ENCODE measurements at regions not wholly inside any gene's neighbourhood (a gene's known extent, or its start where the extent isn't known, plus 50 kb on each side); places are given as distances from the start of the nearest gene placed in this dataset.
"Not testable (repeated sequence)": the region's sequence is repeated elsewhere in the genome, so short reads cannot be mapped to it uniquely, and the experiment has no call there.

DNA sequence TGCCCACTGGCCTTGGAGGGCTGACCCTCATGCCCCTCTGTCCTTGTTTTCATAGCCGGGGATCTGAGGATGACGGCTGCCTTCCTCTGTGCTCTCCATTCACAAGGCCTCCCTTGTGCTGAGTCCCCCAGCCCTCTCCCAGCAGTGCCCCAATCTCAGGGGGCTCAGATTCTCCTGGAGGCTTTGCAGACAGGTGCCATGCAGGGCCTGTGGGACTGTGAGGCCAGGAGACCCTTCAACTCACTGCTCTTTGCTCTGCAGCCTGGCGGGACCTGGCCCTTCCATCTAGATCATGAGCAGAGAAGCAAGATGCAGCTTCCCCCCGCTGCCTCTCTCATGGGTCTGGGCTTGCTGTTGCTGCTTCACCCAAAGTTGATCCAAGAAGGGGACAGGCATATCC is 356.0 kb downstream of the BCL11B start:
- ATAC-seq (no peak), DNase-seq (no peak)
- H3K27me3 ChIP-seq (ENCODE audit: insufficient read depth in 3 of 3, low read length in 2 of 3), result peaks cover 0 to 4% (median 0%) of the 10 kb centered on the region in 3 donors
- H3K27ac ChIP-seq, result no peak overlapping the region
- TF ChIP-seq, protein P1, sequence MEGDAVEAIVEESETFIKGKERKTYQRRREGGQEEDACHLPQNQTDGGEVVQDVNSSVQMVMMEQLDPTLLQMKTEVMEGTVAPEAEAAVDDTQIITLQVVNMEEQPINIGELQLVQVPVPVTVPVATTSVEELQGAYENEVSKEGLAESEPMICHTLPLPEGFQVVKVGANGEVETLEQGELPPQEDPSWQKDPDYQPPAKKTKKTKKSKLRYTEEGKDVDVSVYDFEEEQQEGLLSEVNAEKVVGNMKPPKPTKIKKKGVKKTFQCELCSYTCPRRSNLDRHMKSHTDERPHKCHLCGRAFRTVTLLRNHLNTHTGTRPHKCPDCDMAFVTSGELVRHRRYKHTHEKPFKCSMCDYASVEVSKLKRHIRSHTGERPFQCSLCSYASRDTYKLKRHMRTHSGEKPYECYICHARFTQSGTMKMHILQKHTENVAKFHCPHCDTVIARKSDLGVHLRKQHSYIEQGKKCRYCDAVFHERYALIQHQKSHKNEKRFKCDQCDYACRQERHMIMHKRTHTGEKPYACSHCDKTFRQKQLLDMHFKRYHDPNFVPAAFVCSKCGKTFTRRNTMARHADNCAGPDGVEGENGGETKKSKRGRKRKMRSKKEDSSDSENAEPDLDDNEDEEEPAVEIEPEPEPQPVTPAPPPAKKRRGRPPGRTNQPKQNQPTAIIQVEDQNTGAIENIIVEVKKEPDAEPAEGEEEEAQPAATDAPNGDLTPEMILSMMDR (IDR thresholded peaks at IDR 0.05), result no peak
- intact Hi-C loops (cut with DNase I), result no loop called here
- no peaks in the 10 kb centered on the region for H3K4me1 ChIP-seq
- no peak overlapping the region for H3K4me3 ChIP-seq
- no peaks in the 10 kb centered on the region for H3K36me3 ChIP-seq (ENCODE audit: insufficient read depth in 1 of 2, low read depth in 1 of 2)
- 63 to 77% (median 70%) methylated on average over 4 of the region's 4 CpGs for WGBS, 3 donors
- no peaks in the 10 kb centered on the region for H3K9me3 ChIP-seq

DNA sequence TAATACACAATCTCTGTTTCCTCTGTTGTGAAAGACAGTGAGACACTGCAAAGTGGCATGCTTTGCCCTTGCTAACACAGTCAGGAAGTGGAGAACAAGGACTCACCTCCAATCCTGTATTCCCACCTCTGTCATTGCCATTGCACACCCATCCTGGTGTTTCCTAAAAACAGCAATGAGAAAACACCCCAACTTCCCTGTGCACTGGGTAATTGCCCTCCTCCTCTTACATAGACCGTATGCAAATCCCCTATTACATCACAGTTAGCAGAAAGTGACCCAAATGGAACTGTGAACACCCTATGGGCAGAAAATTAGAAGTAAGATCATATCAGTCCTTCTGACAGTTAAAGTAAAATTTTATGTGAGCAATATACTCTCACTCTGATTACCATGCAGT is 355.5 kb downstream of the BCL11B start:
- Histone ChIP-seq H3K27ac (no peak overlapping the region), H3K4me3 (no peak overlapping the region), H3K4me1 (no peaks in the 10 kb centered on the region), H3K36me3 (ENCODE audit: insufficient read depth in 1 of 2, low read depth in 1 of 2) (no peaks in the 10 kb centered on the region), H3K9me3 (no peaks in the 10 kb centered on the region), H3K27me3 (ENCODE audit: insufficient read depth in 3 of 3, low read length in 2 of 3) (no peaks in the 10 kb centered on the region)
- TF ChIP-seq, protein P1 (IDR thresholded peaks at IDR 0.05), result no peak
- intact Hi-C loops (cut with DNase I), result no loop called here
- no peak for ATAC-seq
- 63 to 74% (median 66%) methylated on average over 1 of the region's 1 CpG for WGBS, 3 donors
- no peak for DNase-seq

DNA sequence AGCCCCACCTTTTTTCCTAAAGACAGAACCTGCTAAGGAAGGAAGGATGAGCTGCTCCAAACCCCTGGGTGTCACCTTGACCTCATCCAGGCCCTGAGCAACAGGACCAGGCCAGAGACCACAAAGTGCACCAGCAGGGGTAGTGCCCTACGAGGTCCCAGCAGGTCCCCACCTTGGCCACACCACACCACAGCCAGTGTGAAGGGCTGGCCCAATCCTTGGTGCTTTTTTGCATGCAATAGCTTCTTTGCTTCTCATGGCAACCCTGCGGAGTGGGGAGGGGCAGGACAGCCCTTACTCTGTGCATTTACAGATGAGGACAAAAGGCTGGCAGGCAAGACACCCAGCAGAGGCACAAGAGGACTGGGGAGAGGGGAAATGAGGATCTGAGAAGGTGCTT is 352.6 kb downstream of the BCL11B start:
- TF ChIP-seq, protein P1 (IDR thresholded peaks at IDR 0.05), result no peak
- Histone ChIP-seq H3K36me3 (ENCODE audit: insufficient read depth in 1 of 2, low read depth in 1 of 2) (no peaks in the 10 kb centered on the region), H3K4me3 (no peak overlapping the region), H3K27ac (no peak overlapping the region), H3K27me3 (ENCODE audit: insufficient read depth in 3 of 3, low read length in 2 of 3) (no peaks in the 10 kb centered on the region), H3K9me3 (no peaks in the 10 kb centered on the region), H3K4me1 (no peaks in the 10 kb centered on the region)
- DNase-seq (no peak), ATAC-seq (no peak)
- WGBS, 3 donors, result 68 to 81% (median 81%) methylated on average over 2 of the region's 2 CpGs
- intact Hi-C loops (cut with DNase I), result no loop called here

DNA sequence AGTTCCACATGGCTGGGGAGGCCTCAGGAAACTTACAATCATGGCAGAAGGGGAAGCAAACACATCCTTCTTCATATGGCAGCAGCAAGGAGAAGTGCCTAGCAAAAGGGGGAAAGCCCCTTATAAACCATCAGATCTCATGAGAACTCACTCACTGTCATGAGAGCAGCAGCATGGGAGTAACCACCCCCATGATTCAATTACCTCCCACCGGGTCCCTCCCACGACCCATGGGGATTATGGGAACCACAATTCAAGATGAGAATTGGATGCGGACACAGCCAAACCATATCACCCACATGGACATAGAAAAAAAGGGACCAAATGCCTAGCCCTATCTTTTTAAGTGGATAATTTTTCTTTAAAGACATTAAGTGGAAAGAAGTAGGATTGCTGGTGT is 350.7 kb downstream of the BCL11B start:
- H3K9me3 ChIP-seq; H3K27ac ChIP-seq; H3K36me3 ChIP-seq (ENCODE audit: insufficient read depth in 1 of 2, low read depth in 1 of 2); DNase-seq; H3K27me3 ChIP-seq (ENCODE audit: insufficient read depth in 3 of 3, low read length in 2 of 3); H3K4me1 ChIP-seq; intact Hi-C loops (cut with DNase I); ATAC-seq; H3K4me3 ChIP-seq: not testable (repeated sequence)
- 79 to 85% (median 84%) methylated on average over 3 of the region's 3 CpGs for WGBS, 3 donors

DNA sequence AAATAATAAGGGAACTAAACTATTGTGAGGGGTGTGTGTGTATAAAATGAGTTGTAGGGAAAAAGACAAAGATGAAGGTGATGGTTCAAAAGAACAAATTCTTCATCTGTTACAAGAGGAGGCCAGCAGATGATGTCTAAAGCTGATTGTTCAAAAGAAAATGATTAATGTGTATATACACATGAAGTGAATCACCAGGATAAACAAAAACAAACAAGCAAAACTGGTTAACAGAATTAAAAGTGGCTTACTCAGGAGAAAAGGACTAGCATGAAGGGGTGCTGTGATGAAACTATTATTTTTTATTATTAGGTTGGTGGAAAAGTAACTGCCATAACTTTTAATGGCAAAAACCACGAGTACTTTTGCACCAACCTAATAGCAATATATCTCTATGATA is 348.4 kb downstream of the BCL11B start:
- no peak overlapping the region for H3K4me3 ChIP-seq
- no peak for ATAC-seq
- no peak overlapping the region for H3K27ac ChIP-seq
- intact Hi-C loops (cut with DNase I), result no loop called here
- H3K9me3 ChIP-seq, result no peaks in the 10 kb centered on the region
- TF ChIP-seq, protein P1 (IDR thresholded peaks at IDR 0.05), result no peak
- no peaks in the 10 kb centered on the region for H3K27me3 ChIP-seq (ENCODE audit: insufficient read depth in 3 of 3, low read length in 2 of 3)
- DNase-seq, result no peak
- H3K4me1 ChIP-seq, result no peaks in the 10 kb centered on the region
- no peaks in the 10 kb centered on the region for H3K36me3 ChIP-seq (ENCODE audit: insufficient read depth in 1 of 2, low read depth in 1 of 2)
- 79 to 88% (median 82%) methylated on average over 1 of the region's 1 CpG for WGBS, 3 donors

Measured in psoas muscle (tissue), 7 donors.